Activated CD4-positive, CD25-positive, alpha-beta regulatory T cell treated with anti-CD3 and anti-CD28 coated beads, Interleukin-2, amount 50 U/mL, for 24 hours (primary cell): ENCODE measurements at regions not wholly inside any gene's neighbourhood (a gene's known extent, or its start where the extent isn't known, plus 50 kb on each side); places are given as distances from the start of the nearest gene placed in this dataset.

Source experiments
- ATAC-seq, 2 donors: fragments of 150-1000 bp; cut with Tn5 transposase; one replicate each; pipeline ENCODE4 v1.10.0; 2021; ENCODE audit warnings: mild to moderate bottlenecking in 1 of 2, moderate library complexity in 1 of 2

GRCh38 chr13:111517641-111518010, 197.2 kb downstream of the TEX29 start:
- ATAC-seq = no peak

GRCh38 chr13:111518161-111518792, 197.8 kb downstream of the TEX29 start:
- ATAC-seq = no peak

GRCh38 chr13:111519041-111519440, 198.6 kb downstream of the TEX29 start:
- ATAC-seq = no peak

- ATAC-seq = no peak
These were observed 199.2 kb downstream of the TEX29 start for GRCh38 chr13:111519490-111520170.

GRCh38 chr13:111521030-111521429, 200.6 kb downstream of the TEX29 start:
- ATAC-seq = no peak

GRCh38 chr13:111521691-111522229, 201.3 kb downstream of the TEX29 start:
- no peak for ATAC-seq

GRCh38 chr13:111525320-111526118, 205.1 kb downstream of the TEX29 start:
- ATAC-seq = no peak

GRCh38 chr13:111526922-111527321, 206.5 kb downstream of the TEX29 start:
- no peak for ATAC-seq

GRCh38 chr13:111527614-111528229, 207.3 kb downstream of the TEX29 start:
- no peak for ATAC-seq

GRCh38 chr13:111528513-111528912, 208.1 kb downstream of the TEX29 start:
- no peak for ATAC-seq

- ATAC-seq = no peak
These were observed 209.9 kb downstream of the TEX29 start for GRCh38 chr13:111530137-111530870.

- no peak for ATAC-seq
These were observed 211.1 kb downstream of the TEX29 start for GRCh38 chr13:111531505-111531904.

GRCh38 chr13:111532111-111532510, 211.7 kb downstream of the TEX29 start:
- ATAC-seq = no peak

- no peak for ATAC-seq
These were observed 213.7 kb downstream of the TEX29 start for GRCh38 chr13:111533900-111534683.

GRCh38 chr13:111534751-111535522, 214.5 kb downstream of the TEX29 start:
- no peak for ATAC-seq

GRCh38 chr13:111535523-111535811, 215.0 kb downstream of the TEX29 start:
- no peak for ATAC-seq

- ATAC-seq = no peak
These were observed 215.7 kb downstream of the TEX29 start for GRCh38 chr13:111536075-111536642.

- ATAC-seq = no peak
These were observed 216.8 kb downstream of the TEX29 start for GRCh38 chr13:111537115-111537728.

GRCh38 chr13:111537843-111538499, 217.5 kb downstream of the TEX29 start:
- no peak for ATAC-seq

- ATAC-seq = no peak
These were observed 218.8 kb downstream of the TEX29 start for GRCh38 chr13:111539252-111539651.
